Suprapubic skin (tissue), 4 donors: ENCODE measurements at regions not wholly inside any gene's neighbourhood (a gene's known extent, or its start where the extent isn't known, plus 50 kb on each side); places are given as distances from the start of the nearest gene placed in this dataset.

ENCODE experiments used
- EP300 ChIP-seq: sonication (generic); formaldehyde crosslinking; IDR thresholded peaks from one replicate; pipeline ENCODE4 v1.6.1; 2017; ENCODE audit warnings: antibody characterized with exemption
- POLR2AphosphoS5 ChIP-seq, 3 donors: sonication (generic); formaldehyde crosslinking; IDR thresholded peaks; one replicate each; pipeline ENCODE4 v1.6.1; 2017; ENCODE audit warnings: antibody characterized with exemption in 3 of 3

- TF ChIP-seq POLR2AphosphoS5 (IDR thresholded peaks at IDR 0.05), result no peak
- no peak for TF ChIP-seq EP300
Observed at GRCh38 chr13:44643256-44643655, 67.1 kb upstream of the TSC22D1 start.
